ENCODE measurements at regions not wholly inside any gene's neighbourhood (a gene's known extent, or its start where the extent isn't known, plus 50 kb on each side); places are given as distances from the start of the nearest gene placed in this dataset.
A peak's percentile ranks its signal among the peaks of the same experiment; 100 is the strongest.

- DNase-seq (ENCODE audit: low read depth), result no peak
- no peak for TF ChIP-seq CTCF (IDR thresholded peaks at IDR 0.05; ENCODE audit: control insufficient read depth, extremely low read depth, insufficient read depth)
- no peak overlapping the region for H3K4me3 ChIP-seq (ENCODE audit: low read depth, low read length)
Observed at GRCh38 chr12:77351860-77352259, 286.5 kb upstream of the E2F7 start.

- DNase-seq (ENCODE audit: low read depth), result no peak
- no peak for TF ChIP-seq CTCF (IDR thresholded peaks at IDR 0.05; ENCODE audit: control insufficient read depth, extremely low read depth, insufficient read depth)
Observed at GRCh38 chr12:77349689-77350370, 284.5 kb upstream of the E2F7 start.

GRCh38 chr12:77347017-77347416 is 281.6 kb upstream of the E2F7 start:
- TF ChIP-seq CTCF (IDR thresholded peaks at IDR 0.05; ENCODE audit: control insufficient read depth, extremely low read depth, insufficient read depth), result no peak
- H3K4me3 ChIP-seq (ENCODE audit: low read depth, low read length), result no peak overlapping the region
- DNase-seq (ENCODE audit: low read depth), result no peak

More at GRCh38 chr12:77349689-77350370, 284.5 kb upstream of the E2F7 start:
- no peak overlapping the region for H3K4me3 ChIP-seq (ENCODE audit: low read depth, low read length)

GRCh38 chr12:77345336-77345735 is 280.0 kb upstream of the E2F7 start:
- H3K4me3 ChIP-seq (ENCODE audit: low read depth, low read length), result no peak overlapping the region
- TF ChIP-seq CTCF (IDR thresholded peaks at IDR 0.05; ENCODE audit: control insufficient read depth, extremely low read depth, insufficient read depth), result no peak

GRCh38 chr12:77344651-77345050 is 279.3 kb upstream of the E2F7 start:
- DNase-seq (ENCODE audit: low read depth), result peak; percentile 77
- H3K4me3 ChIP-seq (ENCODE audit: low read depth, low read length), result no peak overlapping the region
- no peak for TF ChIP-seq CTCF (IDR thresholded peaks at IDR 0.05; ENCODE audit: control insufficient read depth, extremely low read depth, insufficient read depth)

More at GRCh38 chr12:77345336-77345735, 280.0 kb upstream of the E2F7 start:
- no peak for DNase-seq (ENCODE audit: low read depth)

- DNase-seq (ENCODE audit: low read depth), result no peak
- no peak for TF ChIP-seq CTCF (IDR thresholded peaks at IDR 0.05; ENCODE audit: control insufficient read depth, extremely low read depth, insufficient read depth)
- no peak overlapping the region for H3K4me3 ChIP-seq (ENCODE audit: low read depth, low read length)
Observed at GRCh38 chr12:77343291-77343690, 277.9 kb upstream of the E2F7 start.

- TF ChIP-seq CTCF (IDR thresholded peaks at IDR 0.05; ENCODE audit: control insufficient read depth, extremely low read depth, insufficient read depth), result no peak
- no peak overlapping the region for H3K4me3 ChIP-seq (ENCODE audit: low read depth, low read length)
- no peak for DNase-seq (ENCODE audit: low read depth)
Observed at GRCh38 chr12:77342253-77342652, 276.9 kb upstream of the E2F7 start.

Measured in LNCaP clone FGC (cell line).